ACHN (cell line): ENCODE measurements at regions not wholly inside any gene's neighbourhood (a gene's known extent, or its start where the extent isn't known, plus 50 kb on each side); places are given as distances from the start of the nearest gene placed in this dataset.
"Not testable (repeated sequence)": the region's sequence is repeated elsewhere in the genome, so short reads cannot be mapped to it uniquely, and the experiment has no call there.

ENCODE experiments used
- DNase-seq: peaks from one replicate; pipeline ENCODE4 v3.0.0-alpha.2; 2015
- in situ Hi-C: cut with HindIII; loops from 2 replicates; pipeline ENCODE4 v1.10.0; 2017; ENCODE audit warnings: low sequenced_read_pairs, low pct_ligation_motif_present, low pct_unique_long_range_greater_than_20kb

DNA sequence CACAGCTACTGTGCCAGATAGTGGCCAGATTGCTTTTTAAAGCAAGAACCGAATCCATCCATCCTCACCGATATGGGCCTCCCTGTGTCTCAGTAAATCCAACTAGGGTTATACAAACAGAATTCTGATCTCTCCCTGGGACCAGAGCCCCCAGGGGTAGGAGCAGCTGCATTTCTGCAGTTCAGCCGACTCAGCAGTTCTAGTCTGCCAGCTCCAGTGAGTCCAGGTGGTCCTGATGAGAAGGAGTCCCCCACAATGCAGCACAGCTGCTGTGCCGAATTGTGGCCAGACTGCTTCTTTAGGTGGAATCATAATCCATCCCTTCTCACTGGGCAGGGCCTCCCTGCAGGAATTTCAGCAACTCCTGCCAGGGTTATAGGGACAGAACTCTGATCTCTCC, 532.9 kb downstream of the ACTRT1 start:
- no peak for DNase-seq
- in situ Hi-C loops = no loop called here

DNA sequence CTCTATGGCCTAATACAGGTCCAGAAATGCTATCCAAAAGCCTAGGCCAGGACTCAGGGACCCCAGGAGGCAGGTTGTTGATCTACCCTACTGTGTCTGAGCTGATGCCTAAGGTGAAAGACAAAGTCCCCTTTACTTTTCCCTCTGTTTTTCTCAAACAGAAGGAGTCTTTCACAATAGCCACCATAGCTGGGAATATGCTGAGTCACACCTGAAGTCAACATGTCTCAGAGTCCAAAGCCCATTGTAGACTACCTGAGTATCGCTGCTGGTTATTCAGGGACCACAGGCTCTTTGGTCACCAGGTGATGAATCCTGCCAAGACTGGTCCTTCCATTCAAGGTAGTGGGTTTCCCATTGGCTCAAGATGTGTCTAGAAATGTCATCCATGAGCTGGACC, 562.2 kb downstream of the ACTRT1 start:
- in situ Hi-C loops = no loop called here
- no peak for DNase-seq

DNA sequence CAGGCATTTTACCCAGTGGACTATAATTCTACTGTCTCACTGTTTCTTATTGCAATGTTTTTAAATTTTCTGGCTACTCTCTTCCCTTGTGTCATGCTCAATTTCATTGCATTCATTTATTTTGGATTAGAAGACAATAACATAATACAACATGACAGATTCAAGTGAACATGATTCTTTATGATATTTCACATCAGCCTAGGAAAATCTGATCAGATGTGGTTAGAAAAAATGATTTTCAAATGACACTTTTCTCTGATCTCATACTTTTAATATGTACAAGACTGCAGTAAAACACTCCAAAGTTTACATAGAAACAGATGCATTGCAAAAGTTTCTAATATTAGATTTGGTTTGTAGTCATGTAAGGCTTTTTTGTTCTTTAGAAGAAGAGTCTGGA, 586.0 kb downstream of the ACTRT1 start:
- in situ Hi-C loops = no loop called here
- no peak for DNase-seq

DNA sequence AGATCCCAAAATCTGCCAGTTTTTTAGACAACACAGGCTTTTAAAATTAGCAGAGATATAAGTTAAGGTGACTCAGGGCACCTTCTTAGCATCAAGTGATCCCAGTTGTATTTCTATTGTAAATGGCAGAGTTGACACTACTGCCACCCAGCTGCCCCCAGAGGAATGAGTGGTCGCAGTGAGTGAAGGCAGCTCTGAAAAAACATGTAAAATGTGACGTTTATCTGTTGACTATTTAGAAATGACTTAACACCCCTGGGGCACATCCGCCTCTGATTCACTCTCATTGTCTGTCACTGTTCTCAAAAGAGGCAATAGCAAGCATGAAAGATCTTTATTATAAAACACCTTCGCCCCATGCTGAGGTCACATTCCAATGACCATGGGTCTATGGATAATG, 592.4 kb downstream of the ACTRT1 start:
- DNase-seq = no peak
- in situ Hi-C loops = no loop called here

DNA sequence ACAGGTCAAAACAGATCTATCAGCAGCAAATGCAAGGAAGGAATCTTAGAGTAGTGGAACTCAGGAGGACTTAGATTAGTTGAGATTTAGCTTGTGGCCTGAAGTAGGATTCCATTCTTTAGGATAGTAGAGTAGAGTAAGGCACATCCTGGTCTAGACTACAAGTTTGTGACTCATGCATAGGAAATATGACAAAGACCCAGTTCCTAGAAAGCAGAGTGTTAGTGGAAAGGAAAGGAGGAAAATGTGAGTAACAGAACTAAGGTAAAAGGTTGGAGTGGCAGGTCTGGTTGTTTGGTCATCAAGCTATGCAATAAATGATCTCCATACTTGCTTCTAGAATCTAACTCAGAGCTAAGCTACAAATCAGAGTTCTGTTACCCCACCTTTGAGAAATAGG, 595.0 kb downstream of the ACTRT1 start:
- no peak for DNase-seq
- in situ Hi-C loops = no loop called here

DNA sequence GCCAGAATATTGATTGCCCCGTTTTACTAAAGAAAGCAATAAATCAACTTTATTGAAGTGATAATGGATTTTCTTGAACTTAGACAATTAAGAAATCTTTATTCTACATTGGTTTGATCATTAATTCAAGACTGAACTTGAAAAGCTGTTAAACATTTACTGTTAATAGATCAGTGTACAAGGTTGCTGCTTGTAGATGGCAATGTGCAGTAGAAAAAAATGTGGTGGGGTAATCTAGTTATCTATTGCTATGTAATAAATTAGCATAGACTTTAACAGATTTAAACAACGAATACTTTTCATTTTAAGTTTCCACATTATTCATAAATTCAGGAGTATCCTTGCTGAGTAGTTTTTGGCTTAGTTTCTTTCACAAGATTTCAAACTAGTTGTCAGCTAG, 612.5 kb downstream of the ACTRT1 start:
- in situ Hi-C loops = no loop called here

DNA sequence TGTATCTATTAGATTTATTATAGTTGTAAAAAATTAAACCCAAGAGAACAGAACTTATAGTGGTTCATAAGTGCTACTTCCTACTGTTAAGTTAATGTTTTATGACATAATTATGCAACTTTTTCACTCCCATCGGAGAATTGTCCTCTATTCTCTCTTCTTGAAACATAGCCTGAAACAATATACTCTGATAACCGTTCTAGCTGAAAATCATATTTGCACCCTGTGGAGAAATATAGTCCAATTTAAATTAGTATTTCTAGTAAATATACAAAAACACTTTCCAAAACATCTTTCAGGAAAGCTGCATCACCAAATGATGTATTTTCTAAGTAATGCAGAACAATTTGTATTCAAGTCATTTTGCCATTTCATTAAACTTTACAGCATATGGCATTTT, 586.4 kb downstream of the PRR32 start:
- in situ Hi-C loops = no loop called here
- DNase-seq = no peak

More for the DNA sequence above, 612.5 kb downstream of the ACTRT1 start:
- no peak for DNase-seq

DNA sequence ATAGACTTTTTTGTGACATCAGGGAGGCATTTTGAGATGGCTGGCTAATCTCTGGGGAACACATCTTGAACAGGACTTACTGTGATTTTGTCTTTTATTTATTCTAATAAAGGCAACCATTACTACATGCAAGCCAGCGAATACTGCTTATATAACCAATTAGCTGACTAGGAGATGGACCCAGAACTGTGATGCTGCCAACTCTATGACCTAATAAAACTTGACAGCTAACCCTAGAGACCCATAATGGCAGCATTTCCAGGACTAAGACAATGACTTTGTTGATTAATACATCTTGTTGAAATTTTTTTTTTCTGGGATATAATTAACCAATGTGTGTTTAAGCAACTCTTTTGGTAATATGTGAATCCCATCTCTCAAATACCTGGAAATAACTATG, 584.6 kb downstream of the PRR32 start:
- in situ Hi-C loops = no loop called here
- no peak for DNase-seq

DNA sequence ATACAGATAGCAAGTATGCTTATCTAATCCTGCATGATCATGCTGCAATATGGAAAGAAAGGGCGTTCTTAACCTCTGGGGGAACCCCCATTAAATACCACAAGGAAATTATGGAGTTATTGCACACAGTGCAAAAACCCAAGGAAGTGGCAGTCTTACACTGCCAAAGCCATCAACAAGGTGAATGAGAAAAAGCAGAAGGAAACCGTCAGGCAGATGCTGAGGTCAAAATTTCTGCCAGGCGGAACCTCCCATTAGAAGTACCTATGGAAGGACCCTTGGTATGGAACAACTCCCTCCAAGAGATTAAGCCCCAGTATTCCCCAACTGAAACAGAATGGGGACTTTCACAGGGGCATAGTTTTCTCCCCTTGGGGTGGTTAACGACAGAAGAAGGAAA, 580.7 kb downstream of the PRR32 start:
- DNase-seq, in situ Hi-C loops: not testable (repeated sequence)

DNA sequence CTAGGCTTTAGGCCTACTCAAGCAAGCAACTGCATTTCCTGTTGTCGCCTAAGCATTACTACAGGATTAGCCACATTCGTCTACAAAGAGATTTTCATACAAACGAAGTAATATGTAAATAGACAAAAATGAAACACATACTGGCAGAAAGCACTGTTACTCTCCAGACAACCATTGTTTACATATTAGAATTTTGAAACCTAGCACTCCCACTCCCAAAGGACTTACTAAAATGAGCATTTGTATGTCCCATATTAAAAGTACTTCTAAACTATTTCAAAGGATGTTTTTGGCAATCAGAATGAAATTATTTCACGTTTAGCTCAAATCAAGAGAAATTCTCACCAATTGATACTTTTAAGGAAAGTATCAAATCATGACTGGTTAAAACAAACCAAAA, 570.8 kb downstream of the PRR32 start:
- in situ Hi-C loops = no loop called here

DNA sequence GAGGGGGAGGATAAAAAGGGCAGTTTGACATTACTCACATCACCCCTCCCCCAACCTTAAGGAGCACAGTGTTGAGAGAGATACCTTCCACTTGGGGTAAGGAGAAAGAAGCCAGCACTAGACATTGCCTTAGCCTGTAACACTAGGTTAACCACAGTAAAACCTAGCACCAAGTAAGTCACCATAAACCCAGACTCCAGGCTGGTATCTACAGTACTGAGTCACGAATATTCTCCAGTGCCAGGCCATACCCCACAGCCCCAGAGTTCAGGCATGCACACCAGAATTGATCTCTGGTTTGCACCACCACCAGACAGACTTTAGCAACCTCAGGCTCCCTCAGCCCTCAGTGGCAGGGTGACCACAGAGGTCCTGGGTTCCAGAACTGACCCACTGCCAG, 570.4 kb downstream of the PRR32 start:
- in situ Hi-C loops = no loop called here
- DNase-seq = no peak

More for the DNA sequence above, 570.8 kb downstream of the PRR32 start:
- no peak for DNase-seq
